NCI-H2196 (cell line): ENCODE measurements at regions not wholly inside any gene's neighbourhood (a gene's known extent, or its start where the extent isn't known, plus 50 kb on each side); places are given as distances from the start of the nearest gene placed in this dataset.

Experiments used
- DNase-seq: peaks from one replicate; lab custom pipeline; 2025; ENCODE audit not compliant: unreplicated experiment; lab: John Stamatoyannopoulos, UW

DNA sequence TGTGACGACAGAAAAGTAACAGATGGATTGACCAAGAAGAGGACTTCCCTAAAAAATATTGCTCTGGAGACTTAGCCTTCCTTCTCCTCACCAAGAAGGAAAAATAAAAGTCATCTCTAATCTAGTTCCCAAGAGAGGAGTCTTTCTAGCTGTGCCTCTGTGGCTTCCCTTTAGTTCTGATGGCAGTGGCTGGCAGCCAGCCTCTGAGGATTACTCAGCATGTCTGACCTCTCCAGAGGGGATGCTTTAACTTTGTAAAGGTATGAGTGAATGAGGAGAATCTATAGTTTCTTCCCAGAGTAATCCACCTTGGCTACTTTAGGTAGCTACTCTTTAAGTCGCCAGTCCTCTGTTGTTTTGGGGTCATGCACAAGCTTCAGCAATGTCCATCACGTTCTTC, 163.9 kb upstream of the KIT start:
- no peak for DNase-seq

DNA sequence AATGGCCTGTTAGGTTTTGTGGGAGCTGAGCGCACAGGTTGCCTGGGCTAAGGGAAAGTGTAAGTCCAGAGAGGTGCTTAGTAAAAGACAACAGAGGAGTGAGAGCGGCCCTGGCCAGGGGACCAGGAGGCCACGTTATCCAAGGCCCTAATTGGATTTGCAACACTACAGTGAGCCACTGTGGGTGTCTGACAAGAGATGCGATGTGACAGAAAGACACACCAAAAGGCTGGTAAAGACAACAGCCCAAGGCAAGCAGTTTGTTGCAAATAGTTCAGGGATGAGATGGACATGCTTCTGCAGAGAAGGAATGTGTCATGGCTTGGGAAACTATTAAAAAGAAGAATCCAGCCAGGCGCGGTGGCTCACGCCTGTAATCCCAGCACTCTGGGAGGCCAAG, 162.7 kb upstream of the KIT start:
- no peak for DNase-seq

DNA sequence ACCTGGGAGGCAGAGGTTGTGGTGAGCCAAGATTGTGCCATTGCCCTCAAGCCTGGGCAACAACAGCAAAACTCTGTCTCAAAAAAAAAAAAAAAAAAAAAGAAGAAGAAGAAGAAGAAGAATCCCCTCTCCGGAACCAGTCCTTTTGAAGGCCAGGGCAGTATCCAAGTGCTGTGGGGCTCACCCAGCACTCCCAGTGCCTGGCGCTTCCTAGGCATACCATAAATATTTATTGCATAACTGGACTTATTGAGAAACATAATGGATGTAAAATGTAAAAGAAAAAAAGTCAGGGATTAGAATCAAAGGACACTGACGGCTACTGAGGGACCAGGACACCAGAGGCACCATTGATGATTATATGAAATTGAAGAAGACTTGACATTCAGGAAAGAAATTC, 162.1 kb upstream of the KIT start:
- DNase-seq = no peak

DNA sequence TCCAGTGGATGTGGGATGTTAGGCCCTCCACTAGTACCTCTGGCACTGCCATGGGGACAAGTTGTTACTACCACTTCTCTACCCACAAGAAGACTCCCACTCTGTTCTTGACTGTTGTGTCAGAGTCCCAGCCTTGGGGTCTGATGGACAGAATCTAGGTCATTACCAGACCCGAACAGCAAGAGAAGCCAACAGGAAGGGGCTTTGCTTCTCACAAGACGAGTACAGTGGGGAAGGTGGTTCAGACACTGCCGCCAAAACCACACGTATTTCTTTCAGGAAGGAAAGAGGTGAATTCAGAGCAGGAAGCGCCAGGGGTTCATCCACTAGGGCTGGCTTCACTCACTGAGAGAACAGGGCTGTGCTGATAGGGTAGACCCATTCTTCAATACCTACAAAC, 161.3 kb upstream of the KIT start:
- DNase-seq = no peak

DNA sequence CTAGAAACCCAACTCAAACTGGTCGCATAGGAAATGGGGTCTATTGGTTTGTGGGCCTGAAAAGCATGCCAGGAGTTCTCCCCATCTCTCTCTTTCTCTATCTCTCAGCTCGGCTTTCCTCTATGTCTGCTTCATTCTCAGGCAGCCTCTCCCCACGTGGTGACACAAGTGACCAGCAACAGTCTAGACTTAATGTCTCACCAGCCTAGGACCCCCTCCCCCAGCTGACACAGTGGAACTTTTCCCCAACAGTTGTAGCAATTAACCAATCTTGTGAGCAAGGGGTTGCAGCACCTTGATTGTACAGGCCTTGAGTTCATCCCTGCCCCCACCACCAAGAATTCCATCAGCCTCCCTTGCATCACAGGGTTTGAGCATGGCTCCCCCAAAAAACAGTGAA, 159.8 kb upstream of the KIT start:
- no peak for DNase-seq

DNA sequence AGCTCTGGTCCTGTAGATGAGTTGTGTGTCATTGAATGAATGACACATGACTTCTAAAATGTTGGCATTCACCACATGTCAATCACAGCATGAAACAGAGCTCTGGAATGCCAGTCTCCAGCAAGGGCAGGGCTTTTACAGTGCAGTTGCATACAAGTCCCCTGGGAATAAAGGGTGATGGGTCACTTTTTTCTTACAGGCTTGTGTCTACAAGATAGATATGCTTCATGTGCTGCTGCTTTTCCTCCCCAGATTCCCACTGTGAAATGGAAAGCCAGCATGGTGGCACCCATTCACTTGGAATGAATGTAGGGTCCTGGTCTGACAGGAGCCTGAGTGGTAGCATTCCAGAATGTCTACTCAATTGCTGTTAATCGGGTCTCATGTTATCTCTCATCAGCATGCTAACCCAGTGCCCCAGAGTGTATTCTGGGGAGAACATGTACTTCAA, 159.1 kb upstream of the KIT start:
- DNase-seq = no peak

DNA sequence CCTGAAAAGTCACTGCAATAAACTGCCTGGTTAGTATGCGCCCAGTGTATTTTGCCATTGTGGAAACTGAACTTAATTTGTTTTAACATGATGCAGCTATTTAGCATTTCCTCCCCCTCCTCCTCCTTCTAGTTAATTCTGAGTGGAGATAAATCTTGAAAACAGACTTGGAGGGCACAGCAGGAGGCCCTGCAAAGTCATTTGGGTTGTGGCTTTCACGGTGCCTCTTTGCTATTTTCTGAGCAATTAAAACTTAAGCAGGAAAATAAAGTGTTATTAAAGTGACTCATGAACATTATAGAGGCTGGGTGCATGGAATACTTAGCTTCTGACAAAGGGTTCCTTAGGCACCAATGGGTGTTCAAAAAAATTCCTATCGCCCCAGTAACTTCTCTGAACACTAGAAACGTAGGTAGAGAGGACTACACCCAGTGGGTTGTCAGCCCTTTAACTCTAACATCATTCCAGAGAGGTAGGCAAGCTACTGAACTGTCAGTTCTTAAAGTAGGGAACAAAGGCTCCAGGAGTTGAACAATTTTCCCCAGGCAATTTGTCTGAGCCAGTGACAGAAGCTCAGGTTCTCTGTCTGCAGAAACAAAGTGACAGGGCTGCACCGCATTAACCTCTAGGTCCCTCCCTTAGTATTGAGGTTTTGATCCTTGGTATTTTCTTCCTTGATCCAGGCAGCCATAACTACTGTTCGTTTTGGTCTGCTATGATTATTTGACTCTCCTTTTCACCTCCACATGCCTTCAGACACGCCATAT, 158.3 kb upstream of the KIT start:
- DNase-seq = no peak

DNA sequence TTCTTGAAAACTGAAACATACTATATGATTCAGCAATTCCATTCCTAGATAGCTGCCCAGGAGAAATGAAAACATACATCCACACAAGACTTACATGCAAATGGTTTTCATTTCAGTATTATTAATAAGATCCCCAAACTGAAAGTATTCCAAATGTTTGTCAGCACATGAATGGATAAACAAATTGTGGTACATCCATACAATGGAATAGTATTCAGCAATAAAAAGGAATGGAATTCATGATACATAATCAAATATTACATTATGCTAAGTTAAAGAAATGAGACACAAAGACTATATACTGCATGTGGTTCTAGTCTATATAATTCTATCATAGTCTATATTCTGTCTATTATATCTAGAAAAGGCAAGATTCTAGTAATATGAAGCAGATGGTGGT, 152.4 kb upstream of the KIT start:
- DNase-seq = no peak

DNA sequence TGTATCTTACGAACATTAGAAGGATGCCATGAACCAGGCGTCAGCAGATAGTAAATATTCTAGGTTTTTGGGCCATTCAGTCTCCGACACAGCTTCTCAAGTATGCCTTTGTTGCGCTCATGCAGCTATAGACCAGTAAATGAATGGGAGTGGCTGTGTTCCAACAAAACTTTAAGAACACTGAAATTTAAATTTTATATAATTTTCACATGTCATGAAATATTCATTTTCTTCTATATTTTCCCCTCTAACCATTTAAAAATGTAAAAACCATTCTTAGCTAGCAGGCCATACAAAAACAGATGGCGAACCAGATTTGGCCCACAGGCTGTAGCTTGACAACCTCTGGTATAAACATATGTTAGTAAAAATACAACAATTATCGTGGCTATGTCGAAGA, 151.8 kb upstream of the KIT start:
- no peak for DNase-seq

DNA sequence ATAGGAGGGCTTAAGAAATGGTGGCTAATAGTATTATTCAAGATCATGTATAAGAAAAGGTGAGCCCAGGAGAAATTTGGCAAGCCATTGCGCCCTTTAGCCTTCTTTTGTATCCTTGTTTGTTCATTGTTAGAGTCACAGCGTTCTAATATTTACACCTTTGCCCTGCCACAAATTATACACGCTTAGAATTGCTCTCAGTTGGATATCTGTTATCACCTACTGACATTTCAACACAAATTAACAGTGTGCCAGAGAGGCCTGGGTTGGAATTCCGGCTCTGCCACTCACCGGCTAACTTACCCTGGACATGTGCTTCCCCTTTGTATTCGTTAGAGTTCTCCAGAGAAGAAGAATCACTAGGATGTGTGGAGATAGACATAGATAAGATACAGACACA, 148.7 kb upstream of the KIT start:
- DNase-seq = no peak

DNA sequence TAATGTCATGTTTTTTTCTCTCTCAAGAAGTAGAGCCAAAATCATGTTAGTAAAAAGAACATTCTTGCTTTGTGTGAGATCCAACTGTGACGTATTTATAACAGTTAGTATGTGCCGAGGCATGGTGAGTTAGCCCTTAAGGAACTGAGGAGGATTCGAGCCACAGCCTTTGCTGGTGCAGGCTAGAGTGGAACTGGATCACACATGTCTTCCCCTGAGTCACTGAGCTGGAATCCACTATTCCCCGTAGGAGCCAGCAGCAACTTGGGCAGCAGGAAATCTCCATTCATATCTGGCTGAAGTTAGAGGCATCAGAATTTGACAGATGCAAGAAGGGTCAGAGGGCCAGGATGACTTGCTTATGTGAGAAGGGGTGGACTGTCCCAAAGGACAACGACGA, 144.6 kb upstream of the KIT start:
- no peak for DNase-seq

DNA sequence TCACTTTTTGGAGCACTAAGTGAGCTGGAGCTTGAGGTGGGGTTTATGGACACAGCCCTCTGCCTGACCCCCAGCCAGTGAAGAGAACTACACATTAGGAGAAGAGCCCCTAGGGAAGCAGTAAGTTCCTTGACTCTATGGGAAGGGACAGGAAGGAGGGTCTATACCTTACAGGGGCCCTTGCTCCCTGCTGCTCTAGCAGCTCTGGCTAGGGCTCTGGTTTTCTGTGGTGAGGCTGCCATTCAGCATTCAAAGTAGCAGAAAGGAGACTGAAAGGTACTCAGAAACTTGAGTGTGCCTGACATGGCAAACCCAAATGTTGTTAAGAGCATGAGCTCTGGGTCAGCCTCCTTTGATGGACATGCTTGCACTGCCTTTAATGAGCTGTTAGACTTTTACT, 144.0 kb upstream of the KIT start:
- no peak for DNase-seq

DNA sequence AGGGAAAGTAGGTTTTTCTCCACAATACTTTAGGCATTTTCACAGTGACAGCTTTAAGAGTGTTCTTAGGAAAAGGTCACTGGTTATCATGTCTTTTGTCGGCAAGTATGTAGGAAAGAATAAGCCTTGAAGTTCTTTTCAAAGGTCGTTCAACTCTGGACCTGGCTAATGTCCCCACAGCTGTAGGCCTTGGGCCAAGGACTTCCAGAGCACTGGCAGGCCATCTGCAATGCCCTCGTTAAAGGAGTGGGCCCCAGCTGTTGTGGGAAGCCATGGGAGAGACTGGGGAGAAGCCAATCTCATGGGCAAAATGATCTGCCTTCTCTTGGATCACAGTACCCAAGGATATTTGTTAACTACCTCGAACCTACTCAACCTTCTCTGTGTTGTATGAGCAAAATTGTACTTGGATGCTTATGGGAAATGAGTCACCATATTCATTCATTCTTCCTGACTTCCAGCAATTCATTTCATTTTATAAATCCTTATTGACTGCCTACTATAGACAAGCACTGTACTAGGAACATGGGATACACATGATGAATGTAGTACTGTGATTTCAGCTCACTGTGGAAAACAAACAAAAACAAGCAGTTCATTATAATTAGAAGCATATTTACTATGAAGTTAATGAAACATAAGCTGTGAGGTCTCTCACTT, 141.1 kb upstream of the KIT start:
- DNase-seq = no peak

DNA sequence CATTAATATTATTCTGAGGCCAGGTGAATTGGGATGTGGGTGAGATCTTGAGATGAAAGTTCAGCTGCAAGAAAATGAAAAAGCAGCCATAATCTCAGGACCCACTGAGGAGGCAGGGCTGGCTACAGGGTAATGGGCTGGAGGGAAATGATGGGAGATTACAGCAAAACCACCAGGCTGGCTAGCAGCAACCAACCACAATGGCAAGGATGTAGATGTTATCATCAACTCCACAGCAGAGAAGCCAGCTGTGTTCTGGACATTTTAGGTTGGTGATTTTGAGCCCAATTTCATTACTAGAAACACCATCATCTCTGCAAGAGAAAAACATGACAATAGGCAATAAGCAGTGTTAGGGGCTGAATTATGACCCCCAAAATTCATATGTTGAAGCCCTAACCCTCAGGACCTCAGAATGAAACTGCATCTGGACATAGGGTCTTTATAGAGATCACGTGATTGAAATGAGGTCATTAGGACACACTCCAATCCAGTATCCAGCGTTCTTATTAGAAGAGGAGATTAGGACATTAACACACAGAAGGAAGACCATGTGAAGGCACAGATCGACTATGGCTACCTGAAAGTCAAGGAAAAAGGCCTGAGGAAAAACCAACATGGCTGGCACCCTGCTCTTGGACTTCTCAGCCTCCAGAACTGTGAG, 139.8 kb upstream of the KIT start:
- no peak for DNase-seq

DNA sequence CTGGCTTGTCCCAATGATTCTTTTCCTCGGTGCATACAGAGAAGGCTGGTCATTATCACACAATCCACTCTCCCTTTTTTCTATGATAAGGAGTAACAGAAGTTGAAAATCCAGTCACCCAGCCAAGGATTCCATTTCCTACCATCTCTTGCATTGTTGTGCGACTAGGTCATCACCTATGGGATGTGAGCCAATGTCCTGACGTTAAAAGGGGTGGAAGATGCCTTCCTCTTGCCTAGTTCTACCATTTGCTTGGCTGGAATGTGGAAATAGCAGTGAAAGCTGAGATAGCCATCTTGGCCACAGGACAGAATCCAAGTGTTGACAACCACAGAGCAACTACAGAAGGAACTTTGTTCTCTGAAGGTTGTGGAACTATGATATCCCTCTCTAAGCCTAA, 132.2 kb upstream of the KIT start:
- DNase-seq = no peak

DNA sequence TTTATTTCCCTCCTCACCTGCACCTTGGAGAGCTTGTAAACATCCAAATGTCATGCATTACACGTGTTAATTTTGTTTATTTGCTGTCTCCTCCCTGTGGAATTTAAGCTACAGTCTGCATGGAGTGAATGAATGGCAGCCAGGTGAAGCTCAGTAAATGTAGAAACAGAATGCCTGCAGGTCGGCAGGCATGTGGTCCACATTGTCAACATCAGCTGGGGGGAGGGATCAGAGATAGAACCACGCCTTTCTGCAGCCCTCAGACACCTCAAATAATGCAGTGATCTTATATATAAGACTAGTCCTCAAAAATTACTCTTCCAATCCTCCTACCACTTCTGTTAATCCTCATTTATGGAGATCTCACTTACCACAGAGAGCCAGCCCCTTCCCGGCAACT, 131.2 kb upstream of the KIT start:
- no peak for DNase-seq

DNA sequence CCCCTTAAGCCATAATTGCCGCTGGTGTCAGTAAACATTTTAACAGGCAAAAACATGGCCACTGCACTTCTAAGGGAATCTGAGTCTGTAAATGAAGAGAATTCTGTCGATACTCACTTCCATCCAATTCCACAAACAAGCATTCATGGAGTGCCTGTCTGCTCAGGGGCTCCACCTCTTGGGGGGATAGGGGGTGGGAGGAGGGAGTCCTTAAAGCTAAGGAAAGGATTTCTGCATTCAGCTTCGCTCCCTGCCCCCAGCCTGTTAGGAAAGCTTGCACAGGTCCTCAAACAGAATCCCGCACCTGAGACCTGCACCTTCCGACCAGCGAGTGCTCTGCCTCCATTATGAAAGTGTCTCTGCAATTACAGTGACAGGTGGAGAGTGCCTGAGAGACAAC, 130.2 kb upstream of the KIT start:
- DNase-seq = no peak

DNA sequence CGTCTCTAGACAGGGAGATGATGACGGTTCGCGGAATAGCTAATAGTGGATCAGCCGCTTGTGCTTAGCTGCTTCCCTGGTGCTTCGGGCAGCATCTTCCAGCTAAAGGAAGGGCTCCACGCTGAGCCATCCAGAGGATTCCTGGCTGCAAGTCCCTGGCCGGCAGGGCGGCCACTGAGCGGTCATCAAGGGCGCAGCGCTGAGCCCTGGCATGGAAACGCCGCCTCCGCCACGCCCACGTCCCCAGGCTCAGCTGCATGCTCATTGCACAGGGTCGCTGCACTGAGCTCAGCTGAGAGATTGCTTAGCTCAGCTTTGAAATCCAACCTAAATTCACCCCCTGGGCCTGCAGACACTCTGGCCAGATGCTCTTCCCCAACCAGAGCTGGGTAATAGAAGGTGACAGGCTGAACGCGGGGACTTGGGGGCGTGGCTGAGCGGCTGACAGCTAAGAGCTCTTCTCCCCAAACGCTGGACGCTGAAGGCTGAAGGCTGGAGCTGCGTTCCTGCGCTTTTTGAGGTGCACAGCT, 118.2 kb upstream of the KIT start:
- DNase-seq = peak; percentile 44

DNA sequence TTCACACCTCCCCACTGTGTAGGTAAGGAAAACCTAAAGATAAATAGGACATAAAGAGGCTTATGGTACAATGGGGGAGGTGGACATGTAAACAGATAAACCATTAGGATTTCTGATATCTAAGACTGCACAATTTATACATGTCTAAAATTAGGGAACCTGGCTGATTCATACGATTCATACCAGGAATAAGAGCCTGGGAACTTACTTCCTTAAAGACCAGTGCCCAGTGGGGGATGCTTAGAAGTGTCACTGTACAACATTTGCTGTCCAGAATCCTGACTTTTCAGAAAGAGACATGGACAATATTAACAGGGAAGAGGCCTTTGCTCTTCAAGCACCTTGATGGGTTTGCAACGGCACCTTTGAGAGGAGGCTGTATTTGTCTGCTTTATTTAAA, 116.8 kb upstream of the KIT start:
- no peak for DNase-seq

DNA sequence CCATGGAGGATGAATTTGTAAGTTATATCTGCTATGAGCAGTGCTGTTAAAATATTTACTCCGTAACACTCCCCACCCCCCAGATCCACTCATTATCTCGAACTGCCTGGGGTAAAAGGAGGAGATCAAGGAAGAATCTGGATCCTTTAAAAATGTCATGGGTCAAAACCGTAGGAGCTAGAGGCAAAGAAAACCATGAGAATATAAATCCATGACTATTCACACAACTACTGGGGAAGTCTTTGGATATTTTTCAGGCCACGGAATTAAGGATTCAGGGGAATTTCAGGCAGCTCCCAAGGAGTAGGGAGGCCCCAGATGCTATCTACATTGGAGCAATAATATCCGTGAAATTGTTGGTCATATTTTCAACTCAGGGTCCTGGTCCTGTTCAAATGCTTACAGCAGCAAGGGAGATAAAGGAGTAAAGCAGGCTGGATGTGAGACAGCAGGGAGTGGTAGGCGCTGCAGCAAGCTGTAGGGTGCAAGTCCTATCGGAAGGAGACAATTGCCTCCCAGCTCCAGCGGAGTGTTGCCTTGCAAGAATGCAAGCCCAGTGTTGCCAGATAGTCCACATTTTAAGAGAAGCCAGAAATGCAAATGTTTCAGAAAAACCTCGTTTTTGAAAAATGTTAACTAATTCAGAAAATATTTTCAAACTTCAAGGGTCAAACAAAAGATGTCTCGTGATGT, 116.2 kb upstream of the KIT start:
- DNase-seq = no peak

DNA sequence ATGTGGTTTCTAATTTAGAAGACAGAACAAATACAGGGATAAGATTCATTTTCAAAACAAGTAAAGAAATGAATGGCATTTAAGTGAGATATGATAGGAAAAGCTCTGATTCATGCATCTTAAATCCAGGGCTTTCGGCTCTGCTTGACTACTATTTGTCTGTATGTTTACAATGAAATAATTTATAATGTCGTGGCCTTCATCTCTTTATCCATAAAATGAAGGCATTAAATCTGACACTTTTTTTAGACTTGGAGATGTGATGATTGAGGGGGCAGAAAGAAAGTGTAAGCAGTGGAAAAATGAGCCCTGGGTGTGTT, 115.7 kb upstream of the KIT start:
- DNase-seq = no peak

DNA sequence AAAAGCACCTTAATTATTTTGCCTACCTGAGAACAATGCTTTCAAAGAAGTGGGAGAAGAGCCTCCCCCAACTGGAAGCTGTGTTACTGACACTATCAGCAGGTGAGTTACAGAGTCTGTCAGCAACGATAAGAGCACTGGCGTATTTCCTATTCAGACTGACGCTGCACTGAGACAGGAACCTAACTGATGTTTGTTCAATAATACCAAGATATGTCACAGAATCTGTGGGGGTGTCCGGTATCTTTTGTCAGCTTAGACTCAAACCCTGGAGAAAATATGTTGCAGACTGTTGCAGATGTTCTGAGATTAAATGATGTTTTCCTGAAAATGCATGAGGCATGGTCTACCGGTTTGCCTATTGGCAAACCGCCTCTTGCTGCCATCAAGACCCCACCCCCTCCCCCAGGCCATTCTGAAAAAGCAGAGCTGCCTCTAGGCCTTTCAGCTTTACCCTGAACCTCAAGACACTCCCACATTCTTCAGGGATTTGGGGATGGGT, 115.2 kb upstream of the KIT start:
- DNase-seq = no peak
